Stimulated activated CD4-positive, alpha-beta T cell treated with anti-CD3 and anti-CD28 coated beads, Interleukin-15, amount 100 ng/mL, for 24 hours (primary cell): ENCODE measurements at regions not wholly inside any gene's neighbourhood (a gene's known extent, or its start where the extent isn't known, plus 50 kb on each side); places are given as distances from the start of the nearest gene placed in this dataset.
"Not testable (repeated sequence)": the region's sequence is repeated elsewhere in the genome, so short reads cannot be mapped to it uniquely, and the experiment has no call there.

Source experiments
- DNase-seq: peaks from one replicate; pipeline ENCODE4 v3.0.0-alpha.2; 2020

DNA sequence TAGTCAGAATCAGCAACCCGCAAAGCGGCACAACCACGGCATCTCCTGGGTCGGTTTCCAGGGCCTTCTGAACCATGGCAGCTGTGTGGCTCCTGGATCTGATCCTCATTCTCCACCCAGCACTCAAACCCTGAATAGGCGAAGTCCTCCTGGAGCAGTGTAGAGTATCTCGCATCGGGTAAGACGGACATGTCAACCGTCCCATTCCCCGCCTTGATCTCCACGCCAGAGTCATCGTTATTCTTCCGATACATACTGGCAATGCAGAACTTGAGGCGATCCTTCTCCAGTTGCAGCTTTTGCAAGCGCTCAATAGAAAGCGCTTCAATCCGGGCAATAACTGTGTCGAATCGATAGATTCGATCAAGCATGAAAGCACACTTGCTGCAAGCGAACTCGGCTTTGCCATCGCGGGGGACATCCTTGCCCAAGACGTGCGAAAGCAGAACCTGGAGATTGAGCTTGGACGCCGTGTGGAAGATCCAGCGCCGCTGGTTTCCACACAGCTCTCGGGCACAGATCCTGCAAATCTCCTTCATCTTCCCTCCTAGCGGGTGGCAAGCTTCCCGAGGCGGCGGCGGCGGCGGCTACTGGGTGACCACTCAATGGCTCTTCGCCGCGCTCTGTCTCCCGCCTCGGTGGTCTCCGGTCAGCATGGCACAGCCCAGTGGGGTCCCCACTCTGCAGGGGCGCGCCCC is 142.9 kb downstream of the NBPF8 start:
- DNase-seq: peak; percentile 19

- peak; percentile 59 for DNase-seq
These were observed 143.6 kb downstream of the NBPF8 start for GRCh38 chr1:120558303-120559060.

DNA sequence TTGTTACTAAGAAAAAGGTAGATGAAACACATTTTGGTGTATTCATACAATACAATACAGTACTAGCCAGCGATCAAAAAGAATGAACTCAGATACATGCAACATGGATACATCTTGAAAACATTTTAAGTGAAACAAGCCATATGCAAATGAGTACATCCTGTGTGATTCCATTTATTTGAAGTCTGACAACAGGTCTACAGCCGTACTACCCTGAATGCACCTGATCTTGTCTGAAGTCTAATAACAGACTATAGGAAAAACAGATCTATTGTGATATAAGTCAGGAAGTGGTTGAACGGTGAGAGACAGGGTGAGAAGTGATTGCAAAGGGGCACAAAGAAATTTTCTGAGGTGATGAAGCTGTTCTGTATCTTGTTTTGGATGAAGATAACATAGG is 146.9 kb downstream of the NBPF8 start:
- not testable (repeated sequence) for DNase-seq

- not testable (repeated sequence) for DNase-seq
These were observed 150.6 kb downstream of the NBPF8 start for GRCh38 chr1:120565396-120565795.

DNA sequence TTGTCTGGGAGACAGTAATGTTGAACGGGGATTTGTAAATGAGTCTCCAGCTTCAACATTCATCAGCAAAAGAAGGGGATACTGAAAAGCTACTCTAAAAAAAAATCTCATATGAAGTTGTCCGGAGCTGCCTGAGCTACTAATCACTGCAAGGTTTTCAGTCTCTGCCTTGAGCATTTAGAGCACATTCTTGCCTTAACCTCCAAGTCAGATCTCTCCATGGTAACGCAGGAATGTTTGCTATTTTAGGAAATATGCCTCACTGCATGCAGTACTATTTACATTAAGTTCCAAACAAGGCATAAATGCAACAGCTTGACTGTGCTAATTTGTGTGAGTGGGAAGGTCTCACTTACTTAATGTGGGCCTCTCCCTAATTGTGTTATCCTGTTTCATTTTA is 152.8 kb downstream of the NBPF8 start:
- DNase-seq: not testable (repeated sequence)

DNA sequence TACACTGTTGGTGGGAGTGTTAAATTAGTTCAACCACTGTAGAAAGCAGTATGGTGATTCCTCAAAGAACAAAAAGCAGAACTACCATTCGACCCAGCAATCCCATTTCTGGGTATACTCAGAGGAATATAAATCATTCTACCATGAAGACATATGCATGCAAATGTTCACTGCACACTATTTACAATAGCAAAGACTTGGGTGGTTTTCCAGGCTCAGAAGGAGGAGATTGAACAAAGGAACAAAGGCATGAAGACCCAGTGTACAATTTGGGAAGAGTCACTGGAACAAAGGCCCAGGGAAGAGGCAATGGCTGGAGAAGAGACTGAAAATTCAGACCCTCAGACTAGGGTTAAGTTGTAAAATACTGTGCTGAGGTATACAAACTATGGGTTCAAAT is 148.5 kb upstream of the NBPF26 start:
- not testable (repeated sequence) for DNase-seq

DNA sequence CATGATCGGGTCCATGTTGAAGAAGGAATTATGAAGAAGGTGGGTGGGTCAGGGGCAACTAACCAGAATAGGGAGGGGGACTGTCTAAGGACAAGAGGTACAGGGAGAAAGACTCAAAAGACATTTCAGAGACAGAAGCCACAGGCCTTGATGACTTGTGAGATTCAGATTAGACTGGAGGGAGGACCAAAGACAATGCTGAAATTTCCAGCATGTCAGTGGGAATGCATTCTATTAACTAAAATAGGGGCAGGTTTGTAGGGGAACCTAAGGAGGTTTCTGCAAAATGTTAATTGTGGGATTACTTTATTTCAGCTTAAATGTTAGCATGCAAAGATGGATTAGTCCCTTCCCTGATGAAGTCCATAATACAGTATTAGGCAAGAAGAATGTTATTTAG is 141.6 kb upstream of the NBPF26 start:
- not testable (repeated sequence) for DNase-seq

DNA sequence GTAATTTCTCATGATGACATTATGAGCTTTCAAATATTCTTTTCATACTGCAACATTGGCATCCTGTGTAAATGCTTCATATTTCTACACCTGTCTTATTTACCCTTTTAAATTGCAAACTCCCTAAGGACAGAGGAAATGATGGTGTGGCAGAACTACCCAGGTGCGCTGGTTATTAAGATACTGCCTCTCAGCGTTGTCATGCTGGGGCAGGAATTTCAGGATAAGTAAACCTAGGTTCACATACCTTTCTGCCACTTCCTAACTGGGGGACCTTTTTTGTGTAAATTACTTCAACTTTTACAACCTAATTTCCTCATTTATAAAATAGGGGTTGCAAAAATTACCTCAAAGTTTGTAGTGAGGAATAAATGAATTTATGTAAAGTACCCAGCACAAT is 137.7 kb upstream of the NBPF26 start:
- not testable (repeated sequence) for DNase-seq

- not testable (repeated sequence) for DNase-seq
These were observed 134.9 kb upstream of the NBPF26 start for GRCh38 chr1:120588811-120589210.

DNA sequence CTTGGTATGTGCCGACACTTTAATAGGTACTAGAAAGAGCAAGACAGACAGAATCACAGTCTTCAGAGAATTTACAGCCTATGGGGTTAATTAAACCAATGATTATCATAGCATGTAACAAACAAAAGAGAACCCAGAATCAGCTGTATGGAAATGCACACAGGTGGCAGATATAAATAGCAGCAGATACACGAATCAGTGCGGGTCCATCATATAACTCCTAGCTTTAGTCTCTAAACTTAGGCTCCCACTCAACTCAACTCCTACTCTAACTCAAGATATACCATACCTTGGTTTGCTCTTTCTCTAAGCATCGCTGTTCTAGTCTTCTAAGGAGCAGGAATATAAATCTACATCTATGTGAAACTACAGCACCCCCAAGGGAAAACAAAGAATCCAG is 132.0 kb upstream of the NBPF26 start:
- DNase-seq: not testable (repeated sequence)

GRCh38 chr1:120592943-120593342 is 130.8 kb upstream of the NBPF26 start:
- not testable (repeated sequence) for DNase-seq

DNA sequence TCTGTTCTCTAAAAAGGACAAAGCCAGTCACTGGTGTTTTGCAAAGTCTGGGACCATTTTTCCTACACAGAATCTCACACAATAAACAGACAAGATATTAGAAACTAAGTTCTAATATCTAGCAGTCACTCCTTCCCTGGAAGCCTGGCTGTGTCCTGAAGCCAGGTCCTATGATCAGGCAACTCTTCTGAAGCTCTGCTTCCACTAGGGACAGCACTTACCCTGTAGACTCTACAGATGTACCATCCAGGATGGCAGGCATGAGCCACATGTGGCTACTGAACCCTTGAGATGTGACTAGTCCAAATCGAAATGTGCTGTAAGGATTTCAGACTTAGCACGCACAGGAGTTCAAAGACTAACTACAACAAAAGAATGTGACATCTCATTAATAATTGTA is 130.1 kb upstream of the NBPF26 start:
- DNase-seq: not testable (repeated sequence)

DNA sequence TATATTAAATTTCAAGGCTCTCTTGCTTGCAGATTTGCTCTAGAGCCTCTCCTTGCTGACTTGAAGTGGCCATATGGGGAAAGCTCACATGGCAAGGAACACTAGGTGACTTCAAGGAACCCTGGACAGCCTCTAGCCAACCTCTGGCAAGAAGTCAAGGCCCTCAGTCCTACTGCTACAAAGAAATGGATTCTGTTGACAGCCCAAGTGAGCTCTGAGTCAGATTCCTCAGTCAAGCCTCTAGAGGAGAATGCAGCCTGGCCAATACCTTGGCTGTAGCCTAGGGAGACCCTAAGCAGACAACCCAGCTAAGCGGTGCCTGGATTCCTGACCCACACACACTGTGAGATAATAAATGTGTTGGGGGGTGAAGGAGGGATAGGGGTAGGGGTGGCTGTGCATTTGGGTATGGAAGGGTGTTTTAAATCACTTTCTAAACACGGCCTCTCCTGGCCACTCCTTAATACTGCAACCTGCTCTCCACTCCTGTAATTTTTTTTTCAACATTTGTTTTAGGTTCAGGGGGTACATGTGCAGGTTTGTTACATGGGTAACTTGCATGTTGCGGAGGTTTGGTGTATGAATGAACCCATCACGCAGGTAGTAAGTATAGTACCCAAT is 125.3 kb upstream of the NBPF26 start:
- not testable (repeated sequence) for DNase-seq

DNA sequence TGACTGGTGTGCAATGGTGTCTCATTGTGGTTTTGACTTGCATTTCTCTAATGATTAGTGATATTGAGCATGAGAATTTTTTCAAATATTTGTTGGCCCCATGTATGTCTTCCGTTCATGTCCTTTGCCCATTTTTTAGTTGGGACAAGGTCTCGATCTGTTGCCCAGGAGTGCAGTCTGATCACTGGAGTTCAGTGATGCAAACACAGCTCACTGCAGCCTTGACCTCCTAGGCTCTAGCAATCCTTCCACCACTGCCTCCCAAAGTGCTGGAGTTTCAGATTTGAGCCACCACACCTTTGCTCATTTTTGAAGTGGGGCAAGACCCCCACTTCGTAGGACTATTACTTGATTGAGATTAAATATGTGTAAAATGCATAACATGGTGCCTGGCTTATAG is 124.2 kb upstream of the NBPF26 start:
- not testable (repeated sequence) for DNase-seq

- not testable (repeated sequence) for DNase-seq
These were observed 123.2 kb upstream of the NBPF26 start for GRCh38 chr1:120600442-120601041.

- not testable (repeated sequence) for DNase-seq
These were observed 115.9 kb upstream of the NBPF26 start for GRCh38 chr1:120607882-120608281.

- not testable (repeated sequence) for DNase-seq
These were observed 115.3 kb upstream of the NBPF26 start for GRCh38 chr1:120608314-120609014.

- DNase-seq: not testable (repeated sequence)
These were observed 114.7 kb upstream of the NBPF26 start for GRCh38 chr1:120609015-120609573.

DNA sequence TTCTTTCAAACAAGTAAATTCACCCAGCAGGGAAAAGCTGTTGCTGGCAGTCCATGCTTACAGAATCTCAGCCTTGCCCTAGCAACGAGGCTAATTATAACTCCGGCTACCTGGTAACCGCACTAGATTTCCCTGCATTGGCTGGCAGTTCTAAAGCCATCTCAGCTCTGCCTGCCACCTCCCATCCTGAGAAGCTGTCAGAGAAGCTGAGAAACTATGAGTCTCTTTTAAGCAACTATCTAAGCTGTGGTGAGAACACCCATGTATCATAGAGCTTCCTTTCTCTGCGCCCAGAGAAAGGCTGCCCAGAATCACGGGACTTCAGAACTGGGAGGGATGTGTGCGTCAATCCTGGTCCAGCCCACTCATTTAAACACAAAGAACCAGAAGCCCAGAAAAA is 113.9 kb upstream of the NBPF26 start:
- not testable (repeated sequence) for DNase-seq

DNA sequence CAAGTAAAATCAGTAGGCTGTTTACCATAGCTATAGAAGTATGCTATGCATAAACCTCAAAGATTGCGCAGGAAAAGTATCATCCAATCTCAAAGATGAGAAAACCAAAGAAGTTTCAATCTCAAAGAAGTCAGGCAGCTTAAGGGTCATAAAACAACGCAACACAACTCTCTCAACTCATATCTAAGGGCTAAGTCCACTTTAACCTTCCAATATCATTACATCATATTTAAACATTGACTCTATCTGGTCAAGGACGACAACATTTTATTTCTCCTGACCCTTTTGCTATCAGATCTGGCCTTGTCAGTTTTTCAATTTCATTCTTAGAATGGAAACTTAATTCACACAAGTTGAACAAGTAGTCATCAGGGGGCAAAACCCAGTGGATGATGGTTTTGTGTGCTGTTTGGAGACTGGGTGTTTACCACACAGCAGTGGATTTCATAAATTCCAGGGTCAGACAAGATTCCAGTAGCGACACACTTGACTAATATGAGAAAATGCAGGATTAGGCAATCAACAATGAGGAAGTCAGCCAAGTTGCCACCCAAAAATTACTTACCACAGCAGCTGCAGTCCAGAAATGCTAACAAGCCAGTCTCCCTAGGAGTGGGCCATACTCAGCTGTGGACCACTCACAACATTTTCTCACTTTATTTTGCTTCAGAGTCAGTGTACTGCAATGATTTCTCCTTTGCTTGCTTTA is 108.7 kb upstream of the NBPF26 start:
- DNase-seq: not testable (repeated sequence)

- not testable (repeated sequence) for DNase-seq
These were observed 106.3 kb upstream of the NBPF26 start for GRCh38 chr1:120617493-120617892.
